Activated CD8-positive, alpha-beta memory T cell treated with anti-CD3 and anti-CD28 coated beads, Interleukin-2, amount 10 ng/mL, durations not matched to agents 7 days and 5 days (primary cell): ENCODE measurements at regions not wholly inside any gene's neighbourhood (a gene's known extent, or its start where the extent isn't known, plus 50 kb on each side); places are given as distances from the start of the nearest gene placed in this dataset.
A peak's percentile ranks its signal among the peaks of the same experiment; 100 is the strongest.

Source experiments
- ATAC-seq: fragments of 150-1000 bp; cut with Tn5 transposase; one replicate; pipeline ENCODE4 v1.10.0; 2021; ENCODE audit warnings: moderate library complexity
- CTCF ChIA-PET: fragments of 350-600 bp; sonication (Branson Sonifier 250); formaldehyde crosslinking; loops from one replicate; lab custom pipeline; 2021; ENCODE audit warnings: antibody characterized with exemption; lab: Charles Lee
- DNase-seq: peaks from one replicate; pipeline ENCODE4 v3.0.0-alpha.2; 2020
- H3K27ac Mint-ChIP-seq: one replicate; pipeline ENCODE4 v1.8.0; 2021; ENCODE audit warnings: mild to moderate bottlenecking, mixed read lengths
- H3K27me3 Mint-ChIP-seq: one replicate; pipeline ENCODE4 v1.8.0; 2021; ENCODE audit warnings: mixed read lengths
- H3K36me3 Mint-ChIP-seq: one replicate; pipeline ENCODE4 v1.8.0; 2021; ENCODE audit warnings: mild to moderate bottlenecking, mixed read lengths
- H3K4me1 Mint-ChIP-seq: one replicate; pipeline ENCODE4 v1.8.0; 2021; ENCODE audit warnings: mixed read lengths
- H3K4me3 Mint-ChIP-seq: one replicate; pipeline ENCODE4 v1.8.0; 2021; ENCODE audit warnings: mild to moderate bottlenecking, moderate library complexity, mixed read lengths
- H3K9me3 Mint-ChIP-seq: one replicate; pipeline ENCODE4 v1.8.0; 2022; ENCODE audit warnings: low read depth, mixed read lengths

DNA sequence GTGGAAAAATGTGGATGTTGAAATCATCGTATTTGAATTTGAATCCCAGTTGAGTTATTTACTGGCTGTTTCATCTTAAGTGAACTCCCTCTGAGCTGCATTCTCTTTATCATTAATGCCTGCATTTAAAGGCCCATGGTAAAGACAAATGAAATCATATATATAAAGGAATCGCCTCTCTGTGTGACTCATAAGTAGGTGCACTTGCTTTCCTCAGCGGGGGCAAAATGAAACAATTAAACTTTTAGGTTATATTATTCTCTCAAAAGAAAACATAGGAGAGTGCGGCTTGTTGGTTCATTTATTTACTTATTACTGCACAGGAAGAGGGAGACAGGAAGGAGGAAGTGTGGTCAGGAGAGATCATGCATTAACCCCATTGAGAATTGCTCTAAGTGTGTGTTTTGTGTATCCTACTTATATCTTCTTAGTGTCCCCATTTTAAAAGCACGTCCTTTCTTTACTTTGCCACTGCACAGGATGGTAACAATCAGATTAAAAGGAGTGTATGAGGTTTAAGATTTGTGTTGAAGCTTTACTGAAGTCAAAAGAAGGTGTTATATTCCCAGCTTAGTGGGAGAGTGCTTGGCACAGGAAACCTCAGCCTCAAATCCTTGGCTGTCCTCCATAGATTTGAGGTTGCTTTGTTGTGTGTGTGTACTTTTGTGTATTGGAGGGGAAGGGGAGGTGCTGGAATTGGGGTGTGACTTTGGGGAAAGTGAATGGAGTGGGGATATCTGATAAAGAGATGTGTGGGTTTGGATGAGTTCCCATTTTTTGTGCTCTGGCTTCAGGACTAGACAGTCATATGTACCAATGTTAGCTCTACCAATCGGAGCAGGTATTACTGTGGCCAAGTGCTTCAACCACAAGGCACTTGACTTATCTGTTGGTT, 595.8 kb upstream of the NR2F2 start:
- peaks cover 13% of the 10 kb centered on the region for H3K36me3 Mint-ChIP-seq
- DNase-seq: no peak
- no peak overlapping the region for H3K4me3 Mint-ChIP-seq
- H3K27me3 Mint-ChIP-seq: no peaks in the 10 kb centered on the region
- peaks cover 10% of the 10 kb centered on the region for H3K9me3 Mint-ChIP-seq
- H3K27ac Mint-ChIP-seq: peak overlapping the region; percentile 59
- ATAC-seq: no peak
- CTCF ChIA-PET: no interaction called here
- H3K4me1 Mint-ChIP-seq: peaks cover 18% of the 10 kb centered on the region

- Mint-ChIP-seq H3K27me3 (no peaks in the 10 kb centered on the region), H3K27ac (no peak overlapping the region), H3K4me1 (peaks cover 24% of the 10 kb centered on the region), H3K36me3 (peaks cover 13% of the 10 kb centered on the region), H3K9me3 (peaks cover 10% of the 10 kb centered on the region), H3K4me3 (no peak overlapping the region)
- DNase-seq (no peak), ATAC-seq (no peak)
- CTCF ChIA-PET: no interaction called here
Observed at GRCh38 chr15:95737060-95737459, 593.4 kb upstream of the NR2F2 start.

- peaks cover 9% of the 10 kb centered on the region for H3K9me3 Mint-ChIP-seq
- CTCF ChIA-PET: no interaction called here
- no peak for ATAC-seq
- no peak for DNase-seq
- no peaks in the 10 kb centered on the region for H3K27me3 Mint-ChIP-seq
- H3K4me1 Mint-ChIP-seq: peaks cover 23% of the 10 kb centered on the region
- H3K4me3 Mint-ChIP-seq: no peak overlapping the region
- H3K27ac Mint-ChIP-seq: no peak overlapping the region
- peaks cover 12% of the 10 kb centered on the region for H3K36me3 Mint-ChIP-seq
Observed at GRCh38 chr15:95739131-95739530, 591.4 kb upstream of the NR2F2 start.

DNA sequence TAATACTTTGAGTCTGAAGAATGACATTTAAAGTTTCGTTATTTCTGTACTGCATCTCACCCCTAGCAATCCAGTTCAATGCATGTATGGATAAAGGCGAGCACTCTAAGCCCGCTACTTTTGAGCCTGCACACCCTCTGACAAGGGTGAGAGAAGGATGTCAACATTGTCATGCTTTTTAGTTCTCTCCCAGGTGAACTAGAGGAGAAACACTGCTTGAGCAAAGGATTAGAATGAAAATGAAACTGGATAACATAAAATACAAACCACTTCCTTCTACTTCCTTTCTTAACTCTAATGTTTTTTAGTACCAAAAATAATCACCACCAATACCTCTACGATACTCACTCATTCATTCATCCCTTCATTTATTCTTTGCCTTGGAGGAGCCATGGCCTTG, 588.7 kb upstream of the NR2F2 start:
- Mint-ChIP-seq H3K36me3 (no peaks in the 10 kb centered on the region), H3K27me3 (no peaks in the 10 kb centered on the region), H3K4me3 (no peak overlapping the region), H3K9me3 (no peaks in the 10 kb centered on the region), H3K27ac (no peak overlapping the region), H3K4me1 (peaks cover 11% of the 10 kb centered on the region)
- ATAC-seq (no peak), DNase-seq (no peak)
- CTCF ChIA-PET: no interaction called here

DNA sequence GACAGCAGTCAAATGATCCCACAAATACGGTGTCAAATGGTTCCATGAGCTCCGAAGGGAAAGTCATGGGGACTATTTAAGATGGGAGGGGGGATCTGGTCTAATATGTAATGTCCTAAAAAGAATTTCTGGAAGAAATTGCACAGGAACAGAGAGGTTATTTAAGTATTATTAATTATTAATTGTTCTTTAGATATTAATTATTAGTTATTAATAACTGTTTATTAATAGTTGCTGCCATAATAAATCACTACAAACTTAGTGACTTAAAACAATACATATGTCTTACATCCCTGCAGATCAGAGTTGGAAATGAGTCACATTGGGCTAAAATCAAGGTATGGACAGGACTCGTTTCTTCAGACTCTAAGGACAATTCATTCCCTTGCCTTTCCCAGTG, 588.2 kb upstream of the NR2F2 start:
- Mint-ChIP-seq H3K4me3 (no peak overlapping the region), H3K27me3 (no peaks in the 10 kb centered on the region), H3K4me1 (peaks cover 11% of the 10 kb centered on the region), H3K36me3 (no peaks in the 10 kb centered on the region), H3K9me3 (no peaks in the 10 kb centered on the region), H3K27ac (no peak overlapping the region)
- ATAC-seq (no peak), DNase-seq (no peak)
- CTCF ChIA-PET: no interaction called here

GRCh38 chr15:95742836-95743235, 587.7 kb upstream of the NR2F2 start:
- H3K27ac Mint-ChIP-seq: no peak overlapping the region

GRCh38 chr15:95757171-95757570, 573.3 kb upstream of the NR2F2 start:
- CTCF ChIA-PET: no interaction called here
- no peak for DNase-seq
- Mint-ChIP-seq H3K36me3 (no peaks in the 10 kb centered on the region), H3K27ac (no peak overlapping the region), H3K9me3 (no peaks in the 10 kb centered on the region), H3K27me3 (peaks cover 3% of the 10 kb centered on the region), H3K4me3 (no peak overlapping the region), H3K4me1 (no peaks in the 10 kb centered on the region)
- no peak for ATAC-seq

More at GRCh38 chr15:95742836-95743235, 587.7 kb upstream of the NR2F2 start:
- no peaks in the 10 kb centered on the region for H3K27me3 Mint-ChIP-seq
- peaks cover 11% of the 10 kb centered on the region for H3K4me1 Mint-ChIP-seq
- DNase-seq (no peak), ATAC-seq (no peak)
- CTCF ChIA-PET: no interaction called here
- no peaks in the 10 kb centered on the region for H3K36me3 Mint-ChIP-seq
- no peaks in the 10 kb centered on the region for H3K9me3 Mint-ChIP-seq
- no peak overlapping the region for H3K4me3 Mint-ChIP-seq

GRCh38 chr15:95758451-95758850, 572.0 kb upstream of the NR2F2 start:
- H3K36me3 Mint-ChIP-seq: no peaks in the 10 kb centered on the region

GRCh38 chr15:95758851-95759250, 571.6 kb upstream of the NR2F2 start:
- ATAC-seq (no peak), DNase-seq (no peak)
- H3K27ac Mint-ChIP-seq: no peak overlapping the region
- no peaks in the 10 kb centered on the region for H3K27me3 Mint-ChIP-seq
- H3K4me1 Mint-ChIP-seq: no peaks in the 10 kb centered on the region
- no peaks in the 10 kb centered on the region for H3K36me3 Mint-ChIP-seq
- CTCF ChIA-PET: no interaction called here
- no peaks in the 10 kb centered on the region for H3K9me3 Mint-ChIP-seq
- no peak overlapping the region for H3K4me3 Mint-ChIP-seq

More at GRCh38 chr15:95758451-95758850, 572.0 kb upstream of the NR2F2 start:
- CTCF ChIA-PET: no interaction called here
- DNase-seq (no peak), ATAC-seq (no peak)
- H3K4me3 Mint-ChIP-seq: no peak overlapping the region
- peaks cover 2% of the 10 kb centered on the region for H3K27me3 Mint-ChIP-seq
- H3K4me1 Mint-ChIP-seq: no peaks in the 10 kb centered on the region
- H3K27ac Mint-ChIP-seq: no peak overlapping the region
- H3K9me3 Mint-ChIP-seq: no peaks in the 10 kb centered on the region

GRCh38 chr15:95760508-95760907, 570.0 kb upstream of the NR2F2 start:
- no peaks in the 10 kb centered on the region for H3K27me3 Mint-ChIP-seq
- DNase-seq (no peak), ATAC-seq (no peak)
- no peaks in the 10 kb centered on the region for H3K9me3 Mint-ChIP-seq
- H3K36me3 Mint-ChIP-seq: no peaks in the 10 kb centered on the region
- no peak overlapping the region for H3K4me3 Mint-ChIP-seq
- no peak overlapping the region for H3K27ac Mint-ChIP-seq
- CTCF ChIA-PET: no interaction called here
- no peaks in the 10 kb centered on the region for H3K4me1 Mint-ChIP-seq

DNA sequence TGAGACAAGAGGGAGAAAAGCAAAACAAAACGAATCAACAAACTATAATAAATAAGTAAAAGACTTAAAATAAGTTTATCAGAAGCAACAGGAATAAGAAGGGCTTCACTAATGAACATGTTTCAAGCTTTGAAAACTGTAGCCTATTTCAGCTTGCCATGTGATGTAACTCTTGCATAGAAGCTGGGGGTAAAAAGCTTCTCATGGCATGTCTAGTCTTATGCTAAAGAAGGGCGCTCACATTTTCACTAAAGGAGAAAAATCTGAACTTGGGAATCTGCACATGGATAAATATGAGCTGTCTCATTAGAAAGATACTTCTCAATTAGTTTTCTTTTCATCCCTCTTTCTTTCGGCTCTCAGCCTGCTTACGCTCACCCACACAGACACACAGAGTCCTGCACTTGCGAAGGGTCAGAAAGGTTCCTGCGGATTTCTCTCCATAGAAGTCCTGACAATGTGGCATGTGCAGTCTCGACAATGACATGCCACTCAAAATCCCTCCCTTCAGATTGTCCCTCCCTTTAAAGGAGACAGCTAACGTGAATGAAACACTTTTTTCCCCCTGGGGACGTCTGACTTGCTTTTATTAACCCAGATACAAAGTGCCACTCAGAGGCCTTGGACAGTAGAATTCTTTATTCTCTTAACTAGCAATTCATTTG, 568.9 kb upstream of the NR2F2 start:
- Mint-ChIP-seq H3K36me3 (no peaks in the 10 kb centered on the region), H3K27ac (no peak overlapping the region), H3K9me3 (no peaks in the 10 kb centered on the region), H3K4me3 (no peak overlapping the region), H3K27me3 (no peaks in the 10 kb centered on the region), H3K4me1 (no peaks in the 10 kb centered on the region)
- DNase-seq (no peak), ATAC-seq (no peak)
- CTCF ChIA-PET: no interaction called here

- no peak overlapping the region for H3K27ac Mint-ChIP-seq
- ATAC-seq (no peak), DNase-seq (no peak)
- no peak overlapping the region for H3K4me3 Mint-ChIP-seq
- H3K27me3 Mint-ChIP-seq: no peaks in the 10 kb centered on the region
- H3K9me3 Mint-ChIP-seq: no peaks in the 10 kb centered on the region
- CTCF ChIA-PET: no interaction called here
- H3K36me3 Mint-ChIP-seq: no peaks in the 10 kb centered on the region
- H3K4me1 Mint-ChIP-seq: no peaks in the 10 kb centered on the region
Observed at GRCh38 chr15:95763426-95763825, 567.1 kb upstream of the NR2F2 start.

- no peak for DNase-seq
- ATAC-seq: no peak
- Mint-ChIP-seq H3K27me3 (no peaks in the 10 kb centered on the region), H3K4me3 (no peak overlapping the region), H3K9me3 (no peaks in the 10 kb centered on the region), H3K36me3 (no peaks in the 10 kb centered on the region), H3K4me1 (no peaks in the 10 kb centered on the region), H3K27ac (no peak overlapping the region)
- CTCF ChIA-PET: no interaction called here
Observed at GRCh38 chr15:95765161-95765560, 565.3 kb upstream of the NR2F2 start.

GRCh38 chr15:95770196-95770595, 560.3 kb upstream of the NR2F2 start:
- DNase-seq: no peak
- ATAC-seq: no peak
- H3K4me1 Mint-ChIP-seq: no peaks in the 10 kb centered on the region
- H3K27me3 Mint-ChIP-seq: no peaks in the 10 kb centered on the region
- CTCF ChIA-PET: no interaction called here
- H3K27ac Mint-ChIP-seq: no peak overlapping the region
- H3K36me3 Mint-ChIP-seq: no peaks in the 10 kb centered on the region
- H3K4me3 Mint-ChIP-seq: no peak overlapping the region
- H3K9me3 Mint-ChIP-seq: peaks cover 2% of the 10 kb centered on the region
